VCaP (cell line): ENCODE measurements at regions not wholly inside any gene's neighbourhood (a gene's known extent, or its start where the extent isn't known, plus 50 kb on each side); places are given as distances from the start of the nearest gene placed in this dataset.

ENCODE experiments used
- H3K27ac ChIP-seq: fragments of 450-650 bp; 2 replicates; pipeline ENCODE4 v1.5.1; 2017
- CTCF ChIP-seq: fragments of 450-650 bp; conservative IDR thresholded peaks from 2 replicates; pipeline ENCODE4 v1.5.1; 2017; ENCODE audit warnings: mild to moderate bottlenecking, moderate library complexity

GRCh38 chr9:109560470-109561132 is 62.5 kb upstream of the PTPN3 start:
- H3K27ac ChIP-seq: no peak overlapping the region
- peak; percentile 20; the same call in 1 of the 2 replicates for TF ChIP-seq CTCF

- TF ChIP-seq CTCF: no peak
- no peak overlapping the region for H3K27ac ChIP-seq
Measured at GRCh38 chr9:109561137-109561536, 63.0 kb upstream of the PTPN3 start.

GRCh38 chr9:109568089-109568488 is 70.0 kb upstream of the PTPN3 start:
- no peak for TF ChIP-seq CTCF
- no peak overlapping the region for H3K27ac ChIP-seq

GRCh38 chr9:109568568-109569210 is 70.6 kb upstream of the PTPN3 start:
- TF ChIP-seq CTCF: no peak
- no peak overlapping the region for H3K27ac ChIP-seq

GRCh38 chr9:109574061-109574882 is 76.2 kb upstream of the PTPN3 start:
- no peak overlapping the region for H3K27ac ChIP-seq
- peak; percentile 93 for TF ChIP-seq CTCF

- H3K27ac ChIP-seq: no peak overlapping the region
- TF ChIP-seq CTCF: no peak
Measured at GRCh38 chr9:109576762-109577161, 78.7 kb upstream of the PTPN3 start.

- no peak for TF ChIP-seq CTCF
- no peak overlapping the region for H3K27ac ChIP-seq
Measured at GRCh38 chr9:109579191-109579948, 81.3 kb upstream of the PTPN3 start.
